GM12864 (cell line): ENCODE measurements at regions not wholly inside any gene's neighbourhood (a gene's known extent, or its start where the extent isn't known, plus 50 kb on each side); places are given as distances from the start of the nearest gene placed in this dataset.

Source experiments
- DNase-seq: peaks from one replicate; pipeline ENCODE4 v3.0.0-alpha.2; 2011; ENCODE audit warnings: low read depth
- H3K4me3 ChIP-seq: 2 replicates; pipeline ENCODE4 v1.5.1; 2011; ENCODE audit warnings: mild to moderate bottlenecking, low read depth, low read length, control low read depth
- CTCF ChIP-seq: IDR thresholded peaks from 2 replicates; pipeline ENCODE4 v1.5.1; 2011; ENCODE audit warnings: low read depth, mild to moderate bottlenecking, moderate library complexity, low read length, control low read depth, inconsistent platforms; ENCODE audit errors: missing control alignments

GRCh38 chr1:87565861-87566260 is 237.2 kb downstream of the LMO4 start:
- DNase-seq = no peak
- H3K4me3 ChIP-seq = no peak overlapping the region
- no peak for TF ChIP-seq CTCF

- DNase-seq = no peak
- no peak overlapping the region for H3K4me3 ChIP-seq
- TF ChIP-seq CTCF = no peak
Observed at GRCh38 chr1:87568005-87568404, 239.3 kb downstream of the LMO4 start.

DNA sequence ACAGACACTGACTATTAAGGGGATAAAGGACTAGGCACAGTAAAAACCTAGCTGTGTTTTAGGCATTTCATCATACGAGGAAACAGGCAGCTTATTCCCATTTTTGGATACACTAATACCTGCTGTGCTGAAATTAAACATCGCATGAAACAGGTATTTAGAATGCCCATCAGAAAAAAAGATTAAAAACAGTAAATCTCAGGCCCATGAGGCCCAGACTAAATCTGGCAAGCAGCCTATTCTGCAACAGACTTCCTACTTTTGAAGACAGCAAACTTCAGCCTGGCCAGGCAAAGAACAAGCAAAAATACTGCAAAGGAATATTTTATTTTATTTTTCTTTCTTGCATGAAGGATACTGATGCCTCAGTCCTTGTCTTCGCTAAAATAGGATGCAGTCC is 240.2 kb downstream of the LMO4 start:
- no peak for TF ChIP-seq CTCF
- no peak for DNase-seq
- H3K4me3 ChIP-seq = no peak overlapping the region

- DNase-seq = no peak
- H3K4me3 ChIP-seq = no peak overlapping the region
- TF ChIP-seq CTCF = no peak
Observed at GRCh38 chr1:87572008-87572407, 243.3 kb downstream of the LMO4 start.

DNA sequence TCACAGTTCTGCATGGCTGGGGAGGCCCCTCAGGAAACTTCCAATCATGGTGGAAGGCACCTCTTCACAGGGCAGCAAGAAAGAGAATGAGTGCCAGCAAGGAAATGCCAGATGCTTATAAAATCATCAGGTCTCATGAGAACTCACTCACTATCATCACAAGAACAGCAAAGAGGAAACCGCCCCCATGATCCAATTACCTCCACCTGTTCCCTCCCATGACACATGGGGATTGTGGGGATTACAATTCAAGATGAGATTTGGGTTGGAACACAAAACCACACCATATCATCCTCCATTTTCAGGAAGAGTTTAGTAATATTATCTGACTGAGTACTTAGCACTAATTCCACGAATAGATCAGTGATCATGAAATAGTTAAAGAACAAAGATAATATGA is 244.2 kb downstream of the LMO4 start:
- no peak for TF ChIP-seq CTCF
- DNase-seq = no peak
- no peak overlapping the region for H3K4me3 ChIP-seq

DNA sequence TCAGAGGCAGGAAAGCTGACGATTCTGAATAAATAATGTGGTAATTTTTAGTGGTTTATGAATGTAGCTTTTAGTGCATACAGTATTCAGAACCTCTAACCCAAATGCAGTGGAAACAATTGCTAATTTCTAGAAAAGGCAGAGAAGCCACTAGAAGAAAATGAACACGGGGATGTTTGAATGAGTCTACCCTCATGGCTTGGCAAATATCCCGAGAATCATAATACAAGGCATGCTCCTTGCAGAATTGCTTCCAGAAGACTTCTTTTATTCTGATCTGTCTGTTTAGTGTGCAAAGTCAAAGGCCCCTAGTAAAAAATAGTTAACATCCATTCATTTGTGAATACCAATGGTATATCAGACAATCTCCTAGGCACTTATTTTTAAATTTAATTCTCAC is 246.8 kb downstream of the LMO4 start:
- no peak overlapping the region for H3K4me3 ChIP-seq
- TF ChIP-seq CTCF = no peak
- DNase-seq = no peak

- no peak overlapping the region for H3K4me3 ChIP-seq
Observed at GRCh38 chr1:87578464-87578863, 249.8 kb downstream of the LMO4 start.

More at GRCh38 chr1:87578464-87578863, 249.8 kb downstream of the LMO4 start:
- no peak for DNase-seq
- no peak for TF ChIP-seq CTCF
